ENCODE measurements at regions not wholly inside any gene's neighbourhood (a gene's known extent, or its start where the extent isn't known, plus 50 kb on each side); places are given as distances from the start of the nearest gene placed in this dataset.

- peak overlapping the region; percentile 100 for H3K27ac ChIP-seq (ENCODE audit: low read depth, low read length)
- H3K27me3 ChIP-seq (ENCODE audit: control insufficient read depth in 5 of 5, insufficient read depth in 4 of 5, low read length in 5 of 5), result no peaks in the 10 kb centered on the region
- peak overlapping the region; percentile 19 to 62 (median 55) for H3K4me3 ChIP-seq (ENCODE audit: low read depth in 1 of 5, low read length in 5 of 5)
- H3K9me3 ChIP-seq (ENCODE audit: control insufficient read depth in 5 of 5, low read length in 5 of 5), result no peaks in the 10 kb centered on the region
- no peaks in the 10 kb centered on the region for H3K36me3 ChIP-seq (ENCODE audit: control insufficient read depth in 5 of 5, insufficient read depth in 5 of 5, low read length in 5 of 5)
- peaks cover 12 to 82% (median 72%) of the 10 kb centered on the region in 5 donors for H3K4me1 ChIP-seq (ENCODE audit: control insufficient read depth in 5 of 5, insufficient read depth in 5 of 5, low read length in 5 of 5)
- H3K9ac ChIP-seq (ENCODE audit: low read length in 5 of 5), result peak overlapping the region; percentile 86 to 95 (median 94)
These were observed 137.2 kb downstream of the C9orf50 start for GRCh38 chr9:129483415-129484351.

- Histone ChIP-seq H3K9me3 (ENCODE audit: control insufficient read depth in 5 of 5, low read length in 5 of 5) (no peaks in the 10 kb centered on the region), H3K4me3 (ENCODE audit: low read depth in 1 of 5, low read length in 5 of 5) (peak overlapping the region in 4 of 5 donors; percentile 19 to 62 (median 54)), H3K36me3 (ENCODE audit: control insufficient read depth in 5 of 5, insufficient read depth in 5 of 5, low read length in 5 of 5) (no peaks in the 10 kb centered on the region), H3K27ac (ENCODE audit: low read depth, low read length) (peak overlapping the region; percentile 100), H3K27me3 (ENCODE audit: control insufficient read depth in 5 of 5, insufficient read depth in 4 of 5, low read length in 5 of 5) (no peaks in the 10 kb centered on the region), H3K4me1 (ENCODE audit: control insufficient read depth in 5 of 5, insufficient read depth in 5 of 5, low read length in 5 of 5) (peaks cover 12 to 77% (median 71%) of the 10 kb centered on the region in 5 donors), H3K9ac (ENCODE audit: low read length in 5 of 5) (peak overlapping the region; percentile 86 to 95 (median 94))
These were observed 138.1 kb downstream of the C9orf50 start for GRCh38 chr9:129482521-129483414.

GRCh38 chr9:129481810-129482511 lies 138.9 kb downstream of the C9orf50 start:
- peak overlapping the region; percentile 24 to 62 (median 53) for H3K4me3 ChIP-seq (ENCODE audit: low read depth in 1 of 5, low read length in 5 of 5)
- peak overlapping the region; percentile 48 to 77 (median 74) for H3K9ac ChIP-seq (ENCODE audit: low read length in 5 of 5)
- H3K9me3 ChIP-seq (ENCODE audit: control insufficient read depth in 5 of 5, low read length in 5 of 5), result no peaks in the 10 kb centered on the region
- H3K27ac ChIP-seq (ENCODE audit: low read depth, low read length), result peak overlapping the region; percentile 100
- H3K27me3 ChIP-seq (ENCODE audit: control insufficient read depth in 5 of 5, insufficient read depth in 4 of 5, low read length in 5 of 5), result no peaks in the 10 kb centered on the region
- peaks cover 9 to 72% (median 63%) of the 10 kb centered on the region in 5 donors for H3K4me1 ChIP-seq (ENCODE audit: control insufficient read depth in 5 of 5, insufficient read depth in 5 of 5, low read length in 5 of 5)
- no peaks in the 10 kb centered on the region for H3K36me3 ChIP-seq (ENCODE audit: control insufficient read depth in 5 of 5, insufficient read depth in 5 of 5, low read length in 5 of 5)

- Histone ChIP-seq H3K36me3 (ENCODE audit: control insufficient read depth in 5 of 5, insufficient read depth in 5 of 5, low read length in 5 of 5) (no peaks in the 10 kb centered on the region), H3K27ac (ENCODE audit: low read depth, low read length) (peak overlapping the region; percentile 100), H3K4me3 (ENCODE audit: low read depth in 1 of 5, low read length in 5 of 5) (peak overlapping the region in 4 of 5 donors; percentile 36 to 62 (median 56)), H3K27me3 (ENCODE audit: control insufficient read depth in 5 of 5, insufficient read depth in 4 of 5, low read length in 5 of 5) (no peaks in the 10 kb centered on the region), H3K9ac (ENCODE audit: low read length in 5 of 5) (peak overlapping the region in 4 of 5 donors; percentile 48 to 77 (median 72)), H3K9me3 (ENCODE audit: control insufficient read depth in 5 of 5, low read length in 5 of 5) (no peaks in the 10 kb centered on the region), H3K4me1 (ENCODE audit: control insufficient read depth in 5 of 5, insufficient read depth in 5 of 5, low read length in 5 of 5) (peaks cover 8 to 69% (median 57%) of the 10 kb centered on the region in 5 donors)
These were observed 139.5 kb downstream of the C9orf50 start for GRCh38 chr9:129481424-129481809.

DNA sequence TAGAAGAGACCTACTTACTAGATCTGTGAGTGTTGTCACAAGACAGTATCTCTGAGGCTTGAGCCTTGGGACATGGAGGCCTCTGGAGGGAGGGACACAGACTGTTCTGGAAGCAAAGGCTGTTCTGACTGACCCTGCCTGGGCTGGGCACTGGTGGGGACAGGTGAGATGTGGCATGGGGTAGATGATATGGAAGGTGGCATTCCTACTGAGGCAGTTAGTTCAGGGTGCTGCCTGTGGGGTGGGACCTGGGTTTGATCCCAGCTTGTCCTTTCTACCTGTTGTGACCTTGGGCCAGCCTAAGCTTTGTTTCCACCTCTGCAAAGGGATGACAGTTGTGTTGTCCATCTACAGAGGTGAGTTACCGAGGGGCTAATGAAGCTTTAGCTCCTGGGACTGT lies 140.2 kb downstream of the C9orf50 start:
- no peaks in the 10 kb centered on the region for H3K9me3 ChIP-seq (ENCODE audit: control insufficient read depth in 5 of 5, low read length in 5 of 5)
- peak overlapping the region in 1 of 5 donors; percentile 58 for H3K9ac ChIP-seq (ENCODE audit: low read length in 5 of 5)
- H3K27me3 ChIP-seq (ENCODE audit: control insufficient read depth in 5 of 5, insufficient read depth in 4 of 5, low read length in 5 of 5), result no peaks in the 10 kb centered on the region
- no peak overlapping the region for H3K4me3 ChIP-seq (ENCODE audit: low read depth in 1 of 5, low read length in 5 of 5)
- no peaks in the 10 kb centered on the region for H3K36me3 ChIP-seq (ENCODE audit: control insufficient read depth in 5 of 5, insufficient read depth in 5 of 5, low read length in 5 of 5)
- H3K27ac ChIP-seq (ENCODE audit: low read depth, low read length), result peak overlapping the region; percentile 100
- peaks cover 8 to 62% (median 50%) of the 10 kb centered on the region in 5 donors for H3K4me1 ChIP-seq (ENCODE audit: control insufficient read depth in 5 of 5, insufficient read depth in 5 of 5, low read length in 5 of 5)

DNA sequence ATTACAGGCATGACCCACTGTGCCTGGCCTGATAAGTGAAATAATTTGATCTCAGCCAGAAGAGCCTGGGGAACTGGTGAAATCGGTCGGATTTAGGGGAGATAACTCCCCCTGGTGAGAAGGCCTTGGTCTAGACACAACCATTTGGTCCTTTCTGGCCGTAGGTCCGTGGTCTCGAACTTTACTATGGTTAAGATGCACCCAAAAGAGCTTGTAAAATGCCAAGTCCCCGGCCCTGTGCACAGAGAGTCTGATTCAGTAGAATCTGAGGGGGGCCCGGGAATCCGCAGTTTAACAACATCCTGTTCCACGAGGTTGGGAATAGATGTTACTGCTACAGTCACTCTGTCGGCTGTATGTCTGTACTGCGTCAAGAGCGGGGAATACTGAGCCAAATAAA lies 140.7 kb downstream of the C9orf50 start:
- no peaks in the 10 kb centered on the region for H3K27me3 ChIP-seq (ENCODE audit: control insufficient read depth in 5 of 5, insufficient read depth in 4 of 5, low read length in 5 of 5)
- H3K4me3 ChIP-seq (ENCODE audit: low read depth in 1 of 5, low read length in 5 of 5), result no peak overlapping the region
- H3K9ac ChIP-seq (ENCODE audit: low read length in 5 of 5), result no peak overlapping the region
- peak overlapping the region; percentile 100 for H3K27ac ChIP-seq (ENCODE audit: low read depth, low read length)
- peaks cover 0 to under 1% (median 0%) of the 10 kb centered on the region in 5 donors for H3K9me3 ChIP-seq (ENCODE audit: control insufficient read depth in 5 of 5, low read length in 5 of 5)
- H3K36me3 ChIP-seq (ENCODE audit: control insufficient read depth in 5 of 5, insufficient read depth in 5 of 5, low read length in 5 of 5), result no peaks in the 10 kb centered on the region
- peaks cover 8 to 57% (median 45%) of the 10 kb centered on the region in 5 donors for H3K4me1 ChIP-seq (ENCODE audit: control insufficient read depth in 5 of 5, insufficient read depth in 5 of 5, low read length in 5 of 5)

- Histone ChIP-seq H3K9me3 (ENCODE audit: control insufficient read depth in 5 of 5, low read length in 5 of 5) (peaks cover 0 to 6% (median 4%) of the 10 kb centered on the region in 5 donors), H3K36me3 (ENCODE audit: control insufficient read depth in 5 of 5, insufficient read depth in 5 of 5, low read length in 5 of 5) (no peaks in the 10 kb centered on the region), H3K27ac (ENCODE audit: low read depth, low read length) (peak overlapping the region; percentile 100), H3K4me1 (ENCODE audit: control insufficient read depth in 5 of 5, insufficient read depth in 5 of 5, low read length in 5 of 5) (peaks cover 8 to 53% (median 47%) of the 10 kb centered on the region in 5 donors), H3K4me3 (ENCODE audit: low read depth in 1 of 5, low read length in 5 of 5) (no peak overlapping the region), H3K27me3 (ENCODE audit: control insufficient read depth in 5 of 5, insufficient read depth in 4 of 5, low read length in 5 of 5) (no peaks in the 10 kb centered on the region), H3K9ac (ENCODE audit: low read length in 5 of 5) (no peak overlapping the region)
These were observed 141.3 kb downstream of the C9orf50 start for GRCh38 chr9:129479631-129480011.

DNA sequence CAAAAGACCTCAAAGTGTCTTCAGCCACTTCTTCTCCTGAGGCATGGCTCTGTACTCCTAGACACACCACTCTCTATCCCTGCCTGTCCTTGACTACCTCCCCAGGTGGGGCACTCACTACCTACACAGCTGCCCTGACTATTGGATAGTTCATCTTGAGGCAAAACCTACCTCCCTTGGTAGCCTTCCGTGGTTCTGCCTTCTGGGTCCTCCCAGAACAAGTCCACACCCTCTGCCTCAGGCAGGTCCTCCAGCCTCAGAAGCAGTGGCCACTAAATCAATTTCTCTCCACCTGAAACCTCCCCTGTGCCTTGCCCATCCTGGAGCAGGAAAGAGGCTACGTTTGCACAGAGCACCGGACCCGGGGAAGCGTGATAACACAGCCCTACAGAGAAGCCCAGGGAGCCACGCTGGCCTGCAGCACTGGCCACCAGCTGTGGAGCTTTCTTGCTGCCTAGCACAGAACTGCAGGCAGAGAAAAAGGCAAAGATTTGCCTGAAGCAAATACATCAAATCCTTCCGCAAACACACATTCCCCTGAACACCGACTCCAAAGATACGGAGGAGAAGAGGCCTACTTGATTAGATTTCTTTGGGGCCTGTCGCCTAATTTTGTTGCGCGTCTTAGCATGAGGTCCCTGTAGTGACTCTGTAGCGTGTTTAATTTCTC lies 141.8 kb downstream of the C9orf50 start:
- peak overlapping the region; percentile 100 for H3K27ac ChIP-seq (ENCODE audit: low read depth, low read length)
- H3K9me3 ChIP-seq (ENCODE audit: control insufficient read depth in 5 of 5, low read length in 5 of 5), result peaks cover 0 to 6% (median 4%) of the 10 kb centered on the region in 5 donors
- H3K36me3 ChIP-seq (ENCODE audit: control insufficient read depth in 5 of 5, insufficient read depth in 5 of 5, low read length in 5 of 5), result no peaks in the 10 kb centered on the region
- H3K27me3 ChIP-seq (ENCODE audit: control insufficient read depth in 5 of 5, insufficient read depth in 4 of 5, low read length in 5 of 5), result no peaks in the 10 kb centered on the region
- peaks cover 10 to 52% (median 47%) of the 10 kb centered on the region in 5 donors for H3K4me1 ChIP-seq (ENCODE audit: control insufficient read depth in 5 of 5, insufficient read depth in 5 of 5, low read length in 5 of 5)
- peak overlapping the region in 1 of 5 donors; percentile 41 for H3K9ac ChIP-seq (ENCODE audit: low read length in 5 of 5)
- no peak overlapping the region for H3K4me3 ChIP-seq (ENCODE audit: low read depth in 1 of 5, low read length in 5 of 5)

GRCh38 chr9:129478461-129478860 lies 142.4 kb downstream of the C9orf50 start:
- no peak overlapping the region for H3K27ac ChIP-seq (ENCODE audit: low read depth, low read length)
- no peak overlapping the region for H3K4me3 ChIP-seq (ENCODE audit: low read depth in 1 of 5, low read length in 5 of 5)
- no peaks in the 10 kb centered on the region for H3K36me3 ChIP-seq (ENCODE audit: control insufficient read depth in 5 of 5, insufficient read depth in 5 of 5, low read length in 5 of 5)
- H3K4me1 ChIP-seq (ENCODE audit: control insufficient read depth in 5 of 5, insufficient read depth in 5 of 5, low read length in 5 of 5), result peaks cover 4 to 52% (median 46%) of the 10 kb centered on the region in 5 donors
- no peaks in the 10 kb centered on the region for H3K27me3 ChIP-seq (ENCODE audit: control insufficient read depth in 5 of 5, insufficient read depth in 4 of 5, low read length in 5 of 5)
- H3K9ac ChIP-seq (ENCODE audit: low read length in 5 of 5), result peak overlapping the region in 1 of 5 donors; percentile 41
- H3K9me3 ChIP-seq (ENCODE audit: control insufficient read depth in 5 of 5, low read length in 5 of 5), result peaks cover 0 to 6% (median 4%) of the 10 kb centered on the region in 5 donors
